Activated naive CD8-positive, alpha-beta T cell treated with anti-CD3 and anti-CD28 coated beads, Interleukin-2, amount 50 U/mL, for 16 hours (primary cell): ENCODE measurements at regions not wholly inside any gene's neighbourhood (a gene's known extent, or its start where the extent isn't known, plus 50 kb on each side); places are given as distances from the start of the nearest gene placed in this dataset.

Source experiments
- DNase-seq: peaks from one replicate; pipeline ENCODE4 v3.0.0-alpha.2; 2020; ENCODE audit warnings: low read depth, low spot score

GRCh38 chr11:116257883-116258282 is 514.9 kb downstream of the BUD13 start:
- no peak for DNase-seq

- DNase-seq = no peak
Measured at GRCh38 chr11:116257092-116257491, 515.7 kb downstream of the BUD13 start.

GRCh38 chr11:116256215-116256614 is 516.6 kb downstream of the BUD13 start:
- no peak for DNase-seq

- no peak for DNase-seq
Measured at GRCh38 chr11:116255321-116255953, 517.4 kb downstream of the BUD13 start.

GRCh38 chr11:116250155-116250554 is 522.6 kb downstream of the BUD13 start:
- no peak for DNase-seq

- no peak for DNase-seq
Measured at GRCh38 chr11:116249561-116249960, 523.2 kb downstream of the BUD13 start.

GRCh38 chr11:116244889-116245288 is 527.9 kb downstream of the BUD13 start:
- no peak for DNase-seq

- no peak for DNase-seq
Measured at GRCh38 chr11:116244439-116244838, 528.3 kb downstream of the BUD13 start.

GRCh38 chr11:116243991-116244390 is 528.8 kb downstream of the BUD13 start:
- no peak for DNase-seq

GRCh38 chr11:116242006-116242405 is 530.8 kb downstream of the BUD13 start:
- DNase-seq = no peak

GRCh38 chr11:116240710-116241109 is 532.1 kb downstream of the BUD13 start:
- DNase-seq = no peak

- no peak for DNase-seq
Measured at GRCh38 chr11:116239247-116239646, 533.5 kb downstream of the BUD13 start.

GRCh38 chr11:116234989-116235568 is 537.7 kb downstream of the BUD13 start:
- DNase-seq = no peak

- DNase-seq = no peak
Measured at GRCh38 chr11:116233561-116233960, 539.2 kb downstream of the BUD13 start.

- no peak for DNase-seq
Measured at GRCh38 chr11:116232364-116232828, 540.4 kb downstream of the BUD13 start.

- no peak for DNase-seq
Measured at GRCh38 chr11:116231543-116231942, 541.2 kb downstream of the BUD13 start.

GRCh38 chr11:116230438-116230837 is 542.3 kb downstream of the BUD13 start:
- no peak for DNase-seq

- no peak for DNase-seq
Measured at GRCh38 chr11:116229236-116229970, 543.4 kb downstream of the BUD13 start.

- no peak for DNase-seq
Measured at GRCh38 chr11:116226731-116227130, 546.1 kb downstream of the BUD13 start.

GRCh38 chr11:116225784-116226585 is 546.8 kb downstream of the BUD13 start:
- no peak for DNase-seq

GRCh38 chr11:116225236-116225635 is 547.6 kb downstream of the BUD13 start:
- no peak for DNase-seq

GRCh38 chr11:116224889-116225200 is 547.9 kb downstream of the BUD13 start:
- no peak for DNase-seq
